K562 (cell line): ENCODE measurements at regions not wholly inside any gene's neighbourhood (a gene's known extent, or its start where the extent isn't known, plus 50 kb on each side); places are given as distances from the start of the nearest gene placed in this dataset.

Experiments used
- ATAC-seq: fragments of 200-7000 bp; cut with Tn5 transposase; 3 replicates; pipeline ENCODE4 v1.9.1; 2020; ENCODE audit warnings: moderate library complexity
- BruUV-seq: library from RNA; stranded (reverse); fragments of 400-500 nt; replicated peaks from 2 replicates; lab custom pipeline; 2021; lab: Mats Ljungman, UMichigan
- CTCF ChIA-PET: fragments of 300-600 bp; formaldehyde crosslinking; extraction: SDS; loops from one replicate; lab custom pipeline; 2021; ENCODE audit warnings: low intra/inter-chr PET ratio; lab: Yijun Ruan, JAX
- POLR2A ChIA-PET: fragments of 300-600, 350-650 bp; sonication (Branson Sonifier 250); formaldehyde crosslinking; extraction: SDS; loops from one replicate; lab custom pipeline; 2021; ENCODE audit warnings: antibody characterized with exemption, inconsistent platforms; lab: Yijun Ruan, JAX
- DNase-seq, 4 experiments: peaks; one replicate each; pipeline versions ENCODE4 v3.0.0 to v3.0.0-alpha.2; 2011 to 2018; ENCODE audit warnings: low spot score in 3 of 4, mixed read lengths in 3 of 4; ENCODE audit errors: extremely low read depth in 1 of 4
- FAIRE-seq: peaks from 2 replicates; lab custom pipeline; 2011; peaks lifted over from hg19 to GRCh38; lab: Jason Lieb, UNC
- H2AFZ ChIP-seq: 2 replicates; pipeline ENCODE4 v1.6.0; 2011; ENCODE audit warnings: low read depth, low read length, control low read depth, inconsistent platforms
- H3K27ac ChIP-seq: fragments of 200-600 bp; 3 replicates; pipeline ENCODE4 v1.8.0; 2011; ENCODE audit warnings: low read depth, mild to moderate bottlenecking, control low read depth, inconsistent platforms, low read length, moderate library complexity, mixed read lengths; ENCODE audit errors: extremely low read depth
- H3K27me3 ChIP-seq, 2 experiments: fragments of 300-600 bp in 1 of 2; 2 replicates in 1 of 2; 3 replicates in 1 of 2; pipeline versions ENCODE4 v1.6.0 to v1.8.0; 2011; ENCODE audit warnings: inconsistent platforms in 2 of 2, low read length in 2 of 2, mild to moderate bottlenecking in 1 of 2, mixed read lengths in 1 of 2, moderate library complexity in 1 of 2; ENCODE audit not compliant: control insufficient read depth in 2 of 2, insufficient read depth in 2 of 2
- H3K36me3 ChIP-seq: fragments of 300-600 bp; 3 replicates; pipeline ENCODE4 v1.8.0; 2011; ENCODE audit warnings: mild to moderate bottlenecking, low read length, inconsistent platforms; ENCODE audit not compliant: control insufficient read depth, insufficient read depth
- H3K4me1 ChIP-seq, 2 experiments: fragments of 200-600 bp in 1 of 2; replicated peaks in 1 of 2; 2 replicates in 1 of 2; 3 replicates in 1 of 2; pipeline versions ENCODE4 v1.5.1 to v1.8.0; 2011; ENCODE audit warnings: inconsistent platforms in 2 of 2, low read length in 2 of 2, mild to moderate bottlenecking in 1 of 2, mixed read lengths in 1 of 2, moderate library complexity in 1 of 2; ENCODE audit not compliant: control insufficient read depth in 2 of 2, insufficient read depth in 2 of 2
- H3K4me2 ChIP-seq: 2 replicates; pipeline ENCODE4 v1.6.1; 2011; ENCODE audit warnings: low read length, control low read depth, inconsistent platforms, mixed read lengths; ENCODE audit not compliant: insufficient read depth
- H3K4me3 ChIP-seq: fragments of 200-600 bp; sonication (generic), shearing (Covaris generic); 2 replicates; pipeline ENCODE4 v1.5.1; 2016; ENCODE audit warnings: control low read depth, inconsistent platforms
- H3K79me2 ChIP-seq: fragments of 200-600 bp; 3 replicates; pipeline ENCODE4 v1.8.0; 2011; ENCODE audit warnings: low read length, inconsistent platforms; ENCODE audit not compliant: control insufficient read depth, insufficient read depth
- H3K9ac ChIP-seq, 2 experiments: 2 replicates each; pipeline versions ENCODE4 v1.6.0 to v1.6.1; 2011; ENCODE audit warnings: low read depth in 2 of 2, low read length in 2 of 2, control low read depth in 1 of 2, inconsistent platforms in 1 of 2, mild to moderate bottlenecking in 1 of 2, mixed read lengths in 1 of 2; ENCODE audit not compliant: insufficient read depth in 1 of 2
- H3K9me1 ChIP-seq: one replicate; pipeline ENCODE4 v1.6.0; 2011; ENCODE audit warnings: inconsistent platforms, mild to moderate bottlenecking, low read length, moderate library complexity; ENCODE audit not compliant: control insufficient read depth, insufficient read depth
- H3K9me3 ChIP-seq: replicated peaks from 2 replicates; pipeline ENCODE4 v1.5.1; 2011; ENCODE audit warnings: low read depth, low read length, inconsistent platforms; ENCODE audit not compliant: control insufficient read depth, insufficient read depth
- H4K20me1 ChIP-seq: replicated peaks from 2 replicates; pipeline ENCODE4 v1.6.1; 2011; ENCODE audit warnings: low read length, inconsistent platforms, mixed read lengths; ENCODE audit not compliant: control insufficient read depth, insufficient read depth
- MXI1 ChIP-seq: IDR thresholded peaks from 2 replicates; pipeline ENCODE4 v1.6.1; 2011; ENCODE audit warnings: low read depth, mild to moderate bottlenecking, improper control_type of control experiment, low read length
- NFIC ChIP-seq: fragments of 450-650 bp; IDR thresholded peaks from 2 replicates; pipeline ENCODE4 v1.6.1; 2017; ENCODE audit warnings: mild to moderate bottlenecking, inconsistent platforms
- PURB ChIP-seq: sonication (generic); formaldehyde crosslinking; IDR thresholded peaks from 2 replicates; pipeline ENCODE4 v1.9.0; 2021; ENCODE audit warnings: low read depth, mild to moderate bottlenecking, missing genetic modification reagents
- RBM17 ChIP-seq: fragments of 200-400 bp; formaldehyde crosslinking; IDR thresholded peaks from 2 replicates; pipeline ENCODE4 v1.6.1; 2017; ENCODE audit warnings: low read depth, mild to moderate bottlenecking, low read length, borderline replicate concordance
- SMAD3 ChIP-seq: fragments of 450-650 bp; formaldehyde crosslinking; conservative IDR thresholded peaks from 2 replicates; pipeline ENCODE4 v1.4.0; 2020; ENCODE audit warnings: mild to moderate bottlenecking
- ZFP1 ChIP-seq: fragments of 450-650 bp; formaldehyde crosslinking; IDR thresholded peaks from 2 replicates; pipeline ENCODE4 v1.4.0; 2020; ENCODE audit warnings: mild to moderate bottlenecking, mixed read lengths
- ZNF24 ChIP-seq: fragments of 450-650 bp; IDR thresholded peaks from 2 replicates; pipeline ENCODE4 v1.6.1; 2016
- WGBS: fragments of 100-300 bp; shearing (Covaris generic); methylation state at CpG from one replicate; pipeline ENCODE4 v1.1.6; 2016; ENCODE audit warnings: low coverage, mixed read lengths; ENCODE audit not compliant: insufficient coverage; ENCODE audit errors: missing lambda C conversion rate; 5-methylcytosine and 5-hydroxymethylcytosine counted together
- in situ Hi-C: fragments of 300-500 bp; cut with MboI; formaldehyde crosslinking; loops from 4 replicates; pipeline ENCODE4 v1.15.0; 2018; ENCODE audit warnings: inconsistent platforms, mixed read lengths
- intact Hi-C: fragments of 100-400 bp; cut with micrococcal nuclease; formaldehyde crosslinking; loops from 2 replicates; pipeline ENCODE4 v1.14.2; 2022

DNA sequence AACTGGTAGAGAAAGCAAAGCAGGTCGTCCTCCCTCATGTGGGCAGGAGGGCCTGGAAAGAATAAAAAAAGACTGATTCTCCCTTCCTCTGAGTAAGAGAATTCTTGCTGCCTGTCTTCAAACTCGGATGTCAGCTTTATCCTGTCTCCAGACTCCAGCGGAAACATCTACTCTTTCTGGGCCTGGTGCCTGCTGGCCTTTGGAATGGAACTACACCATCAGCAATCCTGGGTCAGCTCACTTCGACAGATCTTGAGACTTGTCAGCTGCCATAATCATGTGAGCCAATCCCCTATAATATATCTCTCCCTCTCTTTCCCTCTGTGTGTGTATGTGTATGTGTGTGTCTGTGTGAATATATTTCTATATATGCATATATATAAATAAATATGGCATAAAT lies 411.0 kb upstream of the DPP6 start:
- intact Hi-C loops (no loop called here), in situ Hi-C loops (no loop called here)
- FAIRE-seq (no peak), ATAC-seq (no peak), DNase-seq (no peak)
- TF ChIP-seq ZFP1 (CRISPR knock-in tag) = no peak
- TF ChIP-seq SMAD3 = no peak
- TF ChIP-seq NFIC = no peak
- no peak for TF ChIP-seq MXI1
- no peak for TF ChIP-seq PURB
- TF ChIP-seq ZNF24 = no peak
- 0% methylated on average over 4 of the region's 4 CpGs for WGBS
- Histone ChIP-seq H3K36me3 (no peaks in the 10 kb centered on the region), H3K4me1 (no peaks in the 10 kb centered on the region), H3K9ac (no peak overlapping the region), H3K27ac (no peak overlapping the region), H3K4me2 (no peak overlapping the region), H3K9me3 (no peaks in the 10 kb centered on the region), H3K79me2 (no peaks in the 10 kb centered on the region), H3K4me3 (no peak overlapping the region), H3K9me1 (no peaks in the 10 kb centered on the region), H4K20me1 (no peaks in the 10 kb centered on the region), H3K27me3 (no peaks in the 10 kb centered on the region), H2AFZ (no peak overlapping the region)
- no TSS peak for BruUV-seq
- ChIA-PET POLR2A (interaction anchor here (0.6 kb wide), 1 partner anchor 84 kb away, joined by 4 read pairs; no protein-coding TSS in a partner anchor), CTCF (no interaction called here)

- H3K36me3 ChIP-seq = no peaks in the 10 kb centered on the region
- no peak for FAIRE-seq
- no peak for TF ChIP-seq RBM17
- TF ChIP-seq ZFP1 (CRISPR knock-in tag) = peak; percentile 93
- TF ChIP-seq, all 486 proteins: peak for 1
- ChIA-PET POLR2A (no interaction called here), CTCF (no interaction called here)
- intact Hi-C loops = no loop called here
- Histone ChIP-seq H3K9me1 (no peaks in the 10 kb centered on the region), H3K79me2 (no peaks in the 10 kb centered on the region), H3K4me1 (no peaks in the 10 kb centered on the region), H3K9me3 (no peaks in the 10 kb centered on the region), H2AFZ (no peak overlapping the region), H3K27ac (no peak overlapping the region), H3K4me3 (no peak overlapping the region), H3K27me3 (no peaks in the 10 kb centered on the region), H3K9ac (no peak overlapping the region), H3K4me2 (no peak overlapping the region), H4K20me1 (no peaks in the 10 kb centered on the region)
- in situ Hi-C loops = no loop called here
- DNase-seq (no peak), ATAC-seq (no peak)
- no TSS peak for BruUV-seq
These were observed 409.2 kb upstream of the DPP6 start for GRCh38 chr7:153642989-153643388.
